Heart left ventricle (tissue), 13 donors: ENCODE measurements at regions not wholly inside any gene's neighbourhood (a gene's known extent, or its start where the extent isn't known, plus 50 kb on each side); places are given as distances from the start of the nearest gene placed in this dataset.

Experiments
- POLR2A ChIP-seq, 2 donors: fragments of 450-650 bp; IDR thresholded peaks; one replicate each; pipeline ENCODE4 v1.6.1; 2017; ENCODE audit warnings: antibody characterized with exemption in 2 of 2, mild to moderate bottlenecking in 2 of 2, moderate library complexity in 2 of 2
- TF ChIP-seq, protein P1 (sequence below), 12 donors: fragments of 200-600 bp; sonication (generic) in 4 of 12; IDR thresholded peaks; one replicate each; pipeline versions ENCODE4 v1.5.0 to v1.8.0; 2018 to 2022; ENCODE audit warnings: antibody characterized with exemption in 12 of 12, mild to moderate bottlenecking in 5 of 12
- donor health status: ischemic (EF 13 %, LVEDD 7.1; RV severe dilation, severe dysfunction).
- donor health status: DM: no; HTN: yes; CAD: no.
- donor health status: DM: no; HTN: no; CAD: no.
- donor health status: ischemic (EF 25% LVEDD 6.9; RV normal size, moderate dysfunction).
- donor health status: ischemic (EF 25% LVEDD 5.7; RV mildly dilated, moderate dysfunction).
- donor health status: ischemic (EF 35%, LVEDD 5.7; RV mildly dilated, moderate dysfunction).
- donor health status: nonischemic (EF 11% LVEDD 7.7; RV severe dilation, severe dysfunction).
- donor health status: DM: yes; HTN: yes; CAD: no.
- donor health status: PGD.
- donor health status: ischemic (EF 29% LVEDD 5.4; RV normal size, mild dysfunction).
- donor health status: nonischemic (EF 23%, LVEDD 6.1; RV moderate dilation, normal function).

GRCh38 chr3:176861137-176861536, 336.1 kb downstream of the TBL1XR1 start:
- no peak for TF ChIP-seq POLR2A (IDR thresholded peaks at IDR 0.05)
- TF ChIP-seq, protein P1, sequence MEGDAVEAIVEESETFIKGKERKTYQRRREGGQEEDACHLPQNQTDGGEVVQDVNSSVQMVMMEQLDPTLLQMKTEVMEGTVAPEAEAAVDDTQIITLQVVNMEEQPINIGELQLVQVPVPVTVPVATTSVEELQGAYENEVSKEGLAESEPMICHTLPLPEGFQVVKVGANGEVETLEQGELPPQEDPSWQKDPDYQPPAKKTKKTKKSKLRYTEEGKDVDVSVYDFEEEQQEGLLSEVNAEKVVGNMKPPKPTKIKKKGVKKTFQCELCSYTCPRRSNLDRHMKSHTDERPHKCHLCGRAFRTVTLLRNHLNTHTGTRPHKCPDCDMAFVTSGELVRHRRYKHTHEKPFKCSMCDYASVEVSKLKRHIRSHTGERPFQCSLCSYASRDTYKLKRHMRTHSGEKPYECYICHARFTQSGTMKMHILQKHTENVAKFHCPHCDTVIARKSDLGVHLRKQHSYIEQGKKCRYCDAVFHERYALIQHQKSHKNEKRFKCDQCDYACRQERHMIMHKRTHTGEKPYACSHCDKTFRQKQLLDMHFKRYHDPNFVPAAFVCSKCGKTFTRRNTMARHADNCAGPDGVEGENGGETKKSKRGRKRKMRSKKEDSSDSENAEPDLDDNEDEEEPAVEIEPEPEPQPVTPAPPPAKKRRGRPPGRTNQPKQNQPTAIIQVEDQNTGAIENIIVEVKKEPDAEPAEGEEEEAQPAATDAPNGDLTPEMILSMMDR (IDR thresholded peaks at IDR 0.05): no peak
